Fibroblast of lung (primary cell): ENCODE measurements at regions not wholly inside any gene's neighbourhood (a gene's known extent, or its start where the extent isn't known, plus 50 kb on each side); places are given as distances from the start of the nearest gene placed in this dataset.

ENCODE experiments used
- DNase-seq, 2 donors: peaks; one replicate each; pipeline versions ENCODE4 v3.0.0 to v3.0.0-alpha.2; 2010; ENCODE audit warnings: low read depth in 2 of 2
- H2AFZ ChIP-seq: 2 replicates; pipeline ENCODE4 v1.5.1; 2012; ENCODE audit warnings: low read length, control low read depth, inconsistent platforms
- H3K27ac ChIP-seq: 2 replicates; pipeline ENCODE4 v1.5.1; 2011; ENCODE audit warnings: low read length, control low read depth; ENCODE audit not compliant: insufficient read depth
- H3K27me3 ChIP-seq: 2 replicates; pipeline ENCODE4 v1.5.1; 2011; ENCODE audit warnings: mild to moderate bottlenecking, low read length; ENCODE audit not compliant: control insufficient read depth, insufficient read depth
- H3K36me3 ChIP-seq: 2 replicates; pipeline ENCODE4 v1.5.1; 2011; ENCODE audit warnings: low read length; ENCODE audit not compliant: control insufficient read depth, insufficient read depth
- H3K4me1 ChIP-seq: 2 replicates; pipeline ENCODE4 v1.5.1; 2011; ENCODE audit warnings: low read length; ENCODE audit not compliant: control insufficient read depth, insufficient read depth; ENCODE audit errors: extremely low read depth
- H3K4me2 ChIP-seq: 2 replicates; pipeline ENCODE4 v1.5.1; 2011; ENCODE audit warnings: low read length, control low read depth; ENCODE audit not compliant: insufficient read depth; ENCODE audit errors: extremely low read depth
- H3K4me3 ChIP-seq, 4 experiments: fragments of 200-600 bp in 1 of 4; sonication (generic) in 1 of 4; replicated peaks in 1 of 4; 2 replicates each; pipeline ENCODE4 v1.5.1; 2011 to 2016; ENCODE audit warnings: low read length in 4 of 4, low read depth in 3 of 4, mild to moderate bottlenecking in 3 of 4, control low read depth in 2 of 4, inconsistent platforms in 1 of 4, mixed read lengths in 1 of 4; ENCODE audit not compliant: insufficient read depth in 1 of 4; ENCODE audit errors: control extremely low read depth in 1 of 4
- H3K79me2 ChIP-seq: 2 replicates; pipeline ENCODE4 v1.5.1; 2012; ENCODE audit warnings: mild to moderate bottlenecking, low read length, inconsistent platforms; ENCODE audit not compliant: control insufficient read depth, insufficient read depth
- H3K9ac ChIP-seq: 2 replicates; pipeline ENCODE4 v1.5.1; 2011; ENCODE audit warnings: mild to moderate bottlenecking, low read length, control low read depth; ENCODE audit not compliant: insufficient read depth
- H3K9me3 ChIP-seq: 2 replicates; pipeline ENCODE4 v1.5.1; 2012; ENCODE audit warnings: low read depth, low read length; ENCODE audit not compliant: control insufficient read depth, insufficient read depth
- H4K20me1 ChIP-seq: 2 replicates; pipeline ENCODE4 v1.5.1; 2011; ENCODE audit warnings: low read length; ENCODE audit not compliant: control insufficient read depth, insufficient read depth; ENCODE audit errors: extremely low read depth
- EZH2 ChIP-seq: IDR thresholded peaks from 2 replicates; pipeline ENCODE4 v1.5.1; 2012; ENCODE audit warnings: low read length, control low read depth, mild to moderate bottlenecking; ENCODE audit errors: missing control alignments
- TF ChIP-seq, protein P1 (sequence below), 2 donors: IDR thresholded peaks in 1 of 2; conservative IDR thresholded peaks in 1 of 2; 1 replicate in 1 of 2; 2 replicates in 1 of 2; pipeline ENCODE4 v1.5.1; 2011 to 2012; ENCODE audit warnings: low read length in 2 of 2, control low read depth in 1 of 2, inconsistent platforms in 1 of 2, low read depth in 1 of 2, mild to moderate bottlenecking in 1 of 2

- no peak for TF ChIP-seq EZH2
- TF ChIP-seq, protein P1, sequence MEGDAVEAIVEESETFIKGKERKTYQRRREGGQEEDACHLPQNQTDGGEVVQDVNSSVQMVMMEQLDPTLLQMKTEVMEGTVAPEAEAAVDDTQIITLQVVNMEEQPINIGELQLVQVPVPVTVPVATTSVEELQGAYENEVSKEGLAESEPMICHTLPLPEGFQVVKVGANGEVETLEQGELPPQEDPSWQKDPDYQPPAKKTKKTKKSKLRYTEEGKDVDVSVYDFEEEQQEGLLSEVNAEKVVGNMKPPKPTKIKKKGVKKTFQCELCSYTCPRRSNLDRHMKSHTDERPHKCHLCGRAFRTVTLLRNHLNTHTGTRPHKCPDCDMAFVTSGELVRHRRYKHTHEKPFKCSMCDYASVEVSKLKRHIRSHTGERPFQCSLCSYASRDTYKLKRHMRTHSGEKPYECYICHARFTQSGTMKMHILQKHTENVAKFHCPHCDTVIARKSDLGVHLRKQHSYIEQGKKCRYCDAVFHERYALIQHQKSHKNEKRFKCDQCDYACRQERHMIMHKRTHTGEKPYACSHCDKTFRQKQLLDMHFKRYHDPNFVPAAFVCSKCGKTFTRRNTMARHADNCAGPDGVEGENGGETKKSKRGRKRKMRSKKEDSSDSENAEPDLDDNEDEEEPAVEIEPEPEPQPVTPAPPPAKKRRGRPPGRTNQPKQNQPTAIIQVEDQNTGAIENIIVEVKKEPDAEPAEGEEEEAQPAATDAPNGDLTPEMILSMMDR (conservative IDR thresholded peaks at IDR 0.05 in 1 of 2, IDR thresholded peaks at IDR 0.05 in 1 of 2; ENCODE audit: low read depth in 1 of 2, low read length in 2 of 2), result no peak
- H3K36me3 ChIP-seq, result no peaks in the 10 kb centered on the region
- H4K20me1 ChIP-seq, result no peaks in the 10 kb centered on the region
- no peak overlapping the region for H3K27ac ChIP-seq
- no peak for DNase-seq
- no peaks in the 10 kb centered on the region for H3K79me2 ChIP-seq
- no peaks in the 10 kb centered on the region for H3K9me3 ChIP-seq
- H3K4me2 ChIP-seq, result no peak overlapping the region
- no peak overlapping the region for H2AFZ ChIP-seq
- H3K27me3 ChIP-seq, result no peaks in the 10 kb centered on the region
- H3K4me1 ChIP-seq, result no peaks in the 10 kb centered on the region
- H3K4me3 ChIP-seq, result no peak overlapping the region
- H3K9ac ChIP-seq, result no peak overlapping the region
Observed at GRCh38 chr10:105699504-105699903, 1058.4 kb downstream of the SORCS3 start.

DNA sequence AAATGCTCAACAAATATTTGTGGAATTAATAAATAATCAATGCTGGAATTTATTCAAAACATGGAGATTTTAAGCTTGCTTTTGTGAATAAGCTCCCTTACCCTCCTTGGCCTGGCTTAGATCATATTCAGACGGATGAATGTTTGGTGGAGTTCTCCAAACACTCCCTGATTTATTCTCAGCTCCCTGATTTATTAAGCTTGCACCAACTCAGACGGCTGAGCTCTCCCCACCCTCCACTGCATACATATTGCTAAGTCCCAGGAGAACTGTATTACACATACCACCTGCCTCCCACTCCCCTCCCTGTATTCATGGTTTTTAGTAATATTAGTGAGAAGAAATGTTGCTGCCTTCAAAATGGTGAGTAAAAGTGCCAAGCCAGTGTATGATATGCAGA is 1057.5 kb downstream of the SORCS3 start:
- no peaks in the 10 kb centered on the region for H3K36me3 ChIP-seq
- TF ChIP-seq, protein P1 (conservative IDR thresholded peaks at IDR 0.05 in 1 of 2, IDR thresholded peaks at IDR 0.05 in 1 of 2; ENCODE audit: low read depth in 1 of 2, low read length in 2 of 2), result no peak
- no peak for TF ChIP-seq EZH2
- H2AFZ ChIP-seq, result no peak overlapping the region
- no peak overlapping the region for H3K27ac ChIP-seq
- H3K9ac ChIP-seq, result no peak overlapping the region
- no peaks in the 10 kb centered on the region for H3K9me3 ChIP-seq
- H3K27me3 ChIP-seq, result no peaks in the 10 kb centered on the region
- H3K4me3 ChIP-seq, result no peak overlapping the region
- no peaks in the 10 kb centered on the region for H4K20me1 ChIP-seq
- no peak for DNase-seq
- H3K79me2 ChIP-seq, result no peaks in the 10 kb centered on the region
- H3K4me1 ChIP-seq, result no peaks in the 10 kb centered on the region
- H3K4me2 ChIP-seq, result no peak overlapping the region

DNA sequence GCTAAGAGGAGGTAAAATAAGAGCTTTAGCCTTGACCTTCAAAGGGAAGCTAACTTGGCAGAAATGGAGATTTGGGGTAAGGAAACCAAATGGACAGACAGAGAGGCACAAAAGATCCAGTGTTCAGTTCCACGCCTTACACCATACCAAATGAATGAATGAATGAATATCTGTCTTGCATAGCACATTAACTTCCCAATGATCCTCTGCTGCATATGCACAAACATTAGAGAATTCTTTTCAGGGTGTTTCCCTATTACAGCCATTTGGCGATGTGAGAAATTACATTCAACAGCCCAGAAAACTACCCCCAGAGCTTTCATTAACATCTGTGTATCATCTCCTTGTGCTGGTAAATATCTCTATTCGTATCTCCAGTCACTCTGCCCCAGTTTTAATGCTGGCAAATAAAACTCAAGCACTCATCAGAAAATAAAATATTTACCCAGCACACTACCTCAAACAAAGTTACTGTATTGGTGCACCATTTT is 1056.2 kb downstream of the SORCS3 start:
- Histone ChIP-seq H3K4me3 (no peak overlapping the region), H3K4me2 (no peak overlapping the region), H2AFZ (no peak overlapping the region), H3K79me2 (no peaks in the 10 kb centered on the region), H3K36me3 (no peaks in the 10 kb centered on the region), H3K4me1 (no peaks in the 10 kb centered on the region), H3K9me3 (no peaks in the 10 kb centered on the region), H3K27me3 (no peaks in the 10 kb centered on the region), H4K20me1 (no peaks in the 10 kb centered on the region), H3K9ac (no peak overlapping the region), H3K27ac (no peak overlapping the region)
- no peak for DNase-seq
- no peak for TF ChIP-seq EZH2
- TF ChIP-seq, protein P1 (conservative IDR thresholded peaks at IDR 0.05 in 1 of 2, IDR thresholded peaks at IDR 0.05 in 1 of 2; ENCODE audit: low read depth in 1 of 2, low read length in 2 of 2), result no peak
